CD4-positive, alpha-beta T cell treated with Interleukin-1 beta for 1 hour (primary cell): ENCODE measurements at regions not wholly inside any gene's neighbourhood (a gene's known extent, or its start where the extent isn't known, plus 50 kb on each side); places are given as distances from the start of the nearest gene placed in this dataset.

Experiments
- DNase-seq, 2 donors: peaks; one replicate each; pipeline ENCODE4 v3.0.0-alpha.2; 2020 to 2022

DNA sequence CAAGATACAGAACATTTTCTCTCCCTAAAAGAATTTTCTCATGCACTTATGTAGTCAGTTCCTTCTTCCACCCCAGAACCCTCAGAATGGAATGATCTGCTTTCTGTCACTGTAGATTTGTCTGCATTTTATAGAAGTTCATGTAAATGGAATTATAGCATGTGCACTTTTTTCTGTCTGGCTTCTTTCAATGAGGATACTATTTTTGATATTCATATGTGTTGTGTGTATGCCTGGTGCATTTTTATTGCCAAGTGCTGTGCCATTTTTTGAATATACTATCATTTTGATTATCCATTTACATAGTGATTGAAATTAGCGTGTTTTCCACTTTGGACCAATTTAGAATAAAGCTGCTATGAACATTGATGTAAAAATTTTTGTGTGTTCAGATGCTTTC lies 156.6 kb upstream of the ALCAM start:
- DNase-seq, result no peak

DNA sequence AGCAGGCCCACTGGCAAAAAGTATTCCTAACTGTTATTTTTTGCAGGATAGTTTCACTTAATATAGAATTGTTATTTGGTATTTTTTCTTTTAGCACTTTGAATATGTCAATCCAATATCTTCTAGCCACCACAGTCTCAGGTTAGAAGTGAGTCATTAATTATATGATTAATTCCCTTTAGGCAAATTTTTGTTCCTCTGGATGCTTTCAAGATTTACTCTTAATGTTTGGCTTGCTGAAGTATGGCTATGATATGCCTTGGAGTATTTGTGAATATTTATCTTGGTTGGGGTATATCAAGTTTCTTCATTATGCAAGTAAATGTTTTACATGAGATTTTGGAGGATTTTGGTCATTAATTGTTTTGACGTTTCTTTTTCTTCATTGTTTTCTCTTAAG lies 152.1 kb upstream of the ALCAM start:
- DNase-seq, result no peak

DNA sequence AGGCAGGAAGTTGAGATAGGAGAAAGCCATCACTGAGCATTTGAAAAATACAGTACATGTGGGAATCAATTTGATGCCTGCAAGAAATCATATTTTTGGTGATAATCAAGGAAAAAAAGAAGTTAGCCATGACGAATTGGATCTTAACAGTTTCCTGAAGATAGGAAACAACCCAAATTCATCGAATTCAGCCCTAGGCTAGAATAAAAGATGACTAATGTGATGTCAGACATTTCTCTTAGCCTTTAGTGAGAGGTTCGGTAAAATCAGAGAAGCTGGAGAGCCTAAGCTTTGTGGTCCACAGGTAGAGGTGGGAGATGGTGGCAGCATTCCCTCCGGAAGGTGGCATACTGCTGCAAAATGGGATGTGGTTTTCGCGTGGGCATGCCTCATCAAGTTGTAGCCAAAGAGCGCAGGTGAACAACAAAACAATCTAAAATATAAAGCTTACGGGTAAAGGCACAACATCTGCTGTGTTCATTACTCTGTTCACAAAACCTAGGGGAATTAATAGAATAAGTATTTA lies 144.1 kb upstream of the ALCAM start:
- no peak for DNase-seq

DNA sequence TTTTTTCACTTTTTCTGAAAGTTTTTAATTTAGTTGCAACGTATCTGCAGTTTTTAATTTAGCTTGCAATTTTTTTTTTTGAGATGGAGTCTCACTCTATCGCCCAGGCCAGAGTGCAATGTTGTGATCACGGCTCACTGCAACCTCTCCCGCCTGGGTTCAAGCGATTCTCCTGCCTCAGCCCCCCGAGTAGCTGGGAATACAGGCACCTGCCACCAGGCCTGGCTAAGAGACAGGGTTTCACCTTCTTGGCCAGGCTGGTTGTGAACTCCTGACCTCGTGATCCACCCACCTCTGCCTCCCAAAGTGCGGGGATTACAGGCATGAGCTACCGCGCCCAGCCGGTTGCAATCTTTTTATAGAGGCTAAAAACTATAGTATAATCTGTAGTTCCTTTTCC lies 142.9 kb upstream of the ALCAM start:
- no peak for DNase-seq

DNA sequence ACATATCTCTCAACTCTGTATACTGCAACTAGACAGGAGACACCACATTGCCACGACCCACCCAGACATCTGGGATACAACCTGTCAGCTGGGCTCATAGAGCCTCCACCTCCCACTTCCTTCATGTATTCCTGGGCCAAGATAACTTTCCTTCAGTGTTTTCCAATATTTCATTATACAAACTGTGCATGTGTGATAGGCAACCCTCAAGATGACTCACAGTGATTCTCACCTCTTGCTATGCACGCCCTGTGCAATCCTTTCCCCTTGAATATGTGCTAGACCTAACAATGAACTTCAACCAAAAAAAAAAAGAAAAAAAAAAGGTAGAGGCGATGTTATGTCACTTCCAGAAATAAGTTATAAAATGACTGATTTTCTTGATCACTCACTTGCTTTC lies 138.0 kb upstream of the ALCAM start:
- no peak for DNase-seq

DNA sequence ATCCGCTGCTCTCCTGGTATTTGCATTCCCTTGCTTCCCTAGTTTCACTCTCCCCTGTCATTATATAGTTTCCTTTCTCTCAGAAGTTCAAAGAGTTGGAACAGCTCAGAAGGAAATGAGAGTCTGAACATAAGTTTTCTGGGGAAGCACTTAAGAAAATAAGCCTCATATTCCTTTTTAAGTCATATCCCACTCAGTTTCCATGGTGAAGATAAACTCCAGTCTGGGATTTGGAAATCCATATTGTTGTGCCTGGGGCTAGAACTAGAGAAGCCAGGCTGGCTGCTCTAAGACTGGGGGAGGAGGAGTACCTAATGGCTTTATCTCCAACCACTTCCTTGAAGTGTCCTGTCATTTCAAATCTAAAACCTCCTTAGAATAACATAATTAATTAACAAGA lies 134.2 kb upstream of the ALCAM start:
- DNase-seq, result no peak

DNA sequence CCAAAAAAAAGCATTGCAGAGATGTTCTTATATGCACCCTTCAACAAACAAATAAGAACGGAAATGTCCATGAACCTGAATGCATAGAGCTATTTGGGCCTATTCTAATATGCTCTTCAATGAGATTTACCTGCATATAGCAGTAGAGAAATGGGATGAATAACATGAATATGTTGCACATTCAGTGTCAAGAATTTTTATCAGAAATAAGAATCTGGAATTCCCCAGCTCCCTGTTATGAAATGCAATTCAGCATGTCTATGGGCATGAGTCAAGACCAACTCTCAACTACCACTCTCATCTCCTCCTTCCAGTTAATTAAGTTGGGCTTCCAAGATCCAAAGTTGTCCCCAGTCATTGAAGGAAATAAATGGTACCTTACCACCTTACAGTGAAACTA lies 133.7 kb upstream of the ALCAM start:
- no peak for DNase-seq

DNA sequence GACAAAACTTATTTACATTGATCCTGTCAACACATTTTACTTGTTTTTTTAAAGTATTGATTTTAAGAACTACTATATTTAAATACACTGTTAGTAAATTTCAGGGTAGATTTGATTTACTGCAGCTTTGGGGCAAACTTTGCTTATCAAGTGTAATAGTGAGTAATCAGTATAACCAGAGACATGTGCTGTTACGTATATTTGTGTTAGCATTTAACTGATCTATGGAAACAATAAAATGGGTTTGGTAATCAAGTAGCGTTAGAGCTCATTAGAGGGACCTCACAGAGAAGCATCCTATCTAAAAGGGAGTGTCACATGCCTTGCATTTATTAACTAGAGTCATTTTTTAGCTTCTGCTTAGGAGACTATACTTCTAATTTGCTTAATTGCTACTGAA lies 131.5 kb upstream of the ALCAM start:
- DNase-seq, result no peak

DNA sequence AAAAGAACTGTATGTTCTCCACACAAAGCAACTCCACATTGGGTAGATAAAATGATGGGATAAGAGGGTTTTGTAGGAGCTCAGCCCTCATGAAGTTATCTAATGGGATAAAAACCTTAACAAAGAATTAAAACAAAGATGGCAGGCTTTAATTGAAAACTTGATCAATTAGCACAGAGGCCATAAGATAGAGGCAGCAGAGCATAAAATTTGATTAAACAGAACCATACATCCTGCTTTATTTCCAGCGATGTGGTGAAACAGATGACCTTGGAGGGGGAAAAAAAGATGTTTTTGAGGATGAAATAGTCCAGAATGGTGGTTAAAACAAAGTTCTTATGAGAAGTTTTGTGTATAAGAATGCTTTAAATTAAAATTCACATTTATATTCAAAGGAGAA lies 130.9 kb upstream of the ALCAM start:
- DNase-seq, result no peak

DNA sequence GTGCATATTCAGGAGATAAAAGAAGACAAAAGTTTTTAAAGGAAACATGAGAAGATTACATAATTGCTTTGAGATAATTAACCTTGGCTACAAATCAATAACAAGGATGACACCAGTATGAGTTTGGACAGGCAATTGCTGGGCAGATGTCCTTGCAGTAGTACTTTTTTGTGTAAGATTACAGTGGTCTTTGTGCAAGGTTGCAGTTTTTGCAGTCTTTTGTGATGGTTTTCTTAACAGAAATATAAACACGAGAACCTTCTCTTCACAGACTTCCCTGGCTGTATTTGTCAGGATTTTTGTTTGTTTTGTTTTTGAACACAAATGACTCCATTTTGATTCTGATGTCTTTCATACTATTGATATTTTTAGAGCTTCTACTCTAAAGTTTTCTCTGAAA lies 128.3 kb upstream of the ALCAM start:
- no peak for DNase-seq

DNA sequence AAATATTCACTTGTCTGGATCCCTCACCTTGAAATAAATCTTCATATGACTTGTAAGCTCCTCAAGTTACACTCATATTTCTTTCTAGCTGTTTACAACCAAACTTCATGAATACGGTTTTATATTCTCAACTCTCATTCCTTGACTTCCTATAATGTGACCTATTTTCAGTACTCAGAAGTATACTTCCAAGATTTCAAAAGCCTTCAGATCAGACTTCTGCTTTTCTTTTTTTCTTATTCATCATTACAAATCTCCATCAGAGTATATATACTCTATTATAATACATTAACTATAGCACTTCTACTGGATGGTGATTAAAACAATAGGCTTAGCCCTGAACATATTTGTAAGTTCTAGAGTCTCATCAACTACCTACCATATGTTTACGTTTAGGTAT lies 123.6 kb upstream of the ALCAM start:
- no peak for DNase-seq

DNA sequence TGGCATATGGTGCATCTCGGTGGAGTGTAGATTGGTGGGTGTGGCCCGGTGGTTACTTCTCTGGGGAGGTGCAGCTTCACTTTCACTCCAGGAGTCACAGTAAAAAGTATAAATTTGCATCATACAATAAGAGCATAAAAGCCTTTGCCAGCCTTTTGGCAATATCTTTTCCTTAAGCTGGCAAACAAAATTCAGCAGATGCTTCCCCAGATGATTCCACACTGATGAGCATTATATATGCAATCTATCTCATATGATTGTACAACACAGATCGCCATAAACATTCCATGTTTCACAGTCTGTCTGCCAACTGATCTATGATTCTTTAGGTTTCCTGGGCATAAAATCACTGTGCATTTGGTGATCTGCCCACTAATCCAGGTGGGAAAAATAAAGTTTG lies 120.2 kb upstream of the ALCAM start:
- DNase-seq, result no peak

DNA sequence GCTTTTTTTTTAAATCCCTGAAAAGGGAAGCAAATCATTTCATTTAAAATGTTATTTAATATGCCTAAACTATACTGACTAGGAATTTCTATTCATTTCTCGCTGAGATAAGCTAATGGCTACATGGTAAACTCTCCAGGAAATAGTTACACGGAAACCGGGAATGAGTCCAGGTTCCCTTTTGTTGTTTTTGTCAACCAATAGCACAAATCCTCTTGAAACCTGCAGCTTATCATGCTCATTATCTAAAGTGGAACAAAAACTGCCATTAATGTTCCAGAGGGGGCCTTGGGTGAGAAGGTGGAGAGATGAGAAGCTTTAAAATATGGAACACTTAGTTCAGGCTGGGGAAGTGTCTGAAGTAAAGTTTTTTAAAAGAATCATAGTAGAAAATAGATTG lies 113.5 kb upstream of the ALCAM start:
- no peak for DNase-seq

DNA sequence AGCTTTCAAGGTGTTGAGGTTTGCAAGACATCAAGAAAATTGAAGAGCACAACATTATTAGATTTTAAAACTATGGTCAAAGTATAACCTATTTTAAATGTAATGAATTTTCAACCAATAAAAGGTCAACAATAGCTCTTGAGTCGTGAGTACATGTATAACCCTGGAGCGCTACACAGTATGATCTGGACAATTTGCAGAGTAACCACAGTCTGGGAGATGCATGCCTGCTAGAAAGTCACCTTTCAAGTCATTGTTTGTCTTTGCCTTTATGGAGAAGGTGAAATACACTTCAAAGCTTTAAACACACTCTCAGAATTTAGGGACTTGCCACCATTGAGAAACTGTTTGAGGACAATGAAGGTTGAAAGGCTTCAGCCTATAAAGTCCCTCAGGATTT lies 112.6 kb upstream of the ALCAM start:
- no peak for DNase-seq

DNA sequence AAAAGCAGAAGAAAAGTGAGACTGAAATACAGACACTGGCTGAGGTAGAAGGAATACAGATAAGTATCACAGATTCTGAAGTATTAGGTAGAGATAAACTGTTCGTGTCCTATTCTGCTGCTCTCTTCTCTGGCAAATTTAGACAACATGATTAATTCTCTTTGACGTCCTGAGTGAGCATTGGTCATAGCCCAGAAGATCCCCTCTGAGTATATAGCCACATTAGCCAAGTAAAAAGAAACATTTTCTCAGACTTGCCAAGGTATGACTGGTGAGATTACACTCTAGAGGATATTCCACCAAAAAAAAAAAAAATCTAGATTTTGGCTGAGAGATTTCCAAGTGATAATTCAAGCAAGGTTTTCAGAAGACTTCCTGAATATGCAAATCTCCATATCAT lies 111.4 kb upstream of the ALCAM start:
- DNase-seq, result no peak

DNA sequence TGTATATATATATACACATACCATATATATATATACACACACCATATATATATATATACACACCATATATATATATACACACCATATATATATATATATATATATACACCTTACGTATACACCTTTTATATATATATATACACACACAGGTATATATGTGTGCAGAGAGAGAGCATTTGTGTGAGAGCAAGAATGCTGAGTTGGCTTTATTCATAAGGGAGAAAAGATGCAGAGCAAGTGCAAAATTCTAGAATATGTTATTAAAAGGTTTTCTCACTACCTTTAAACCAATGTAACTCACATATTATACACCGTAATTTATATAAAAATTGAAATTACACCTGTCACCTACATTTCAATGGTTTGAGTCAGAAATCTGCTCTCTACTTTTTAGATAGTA lies 107.2 kb upstream of the ALCAM start:
- DNase-seq, result no peak

DNA sequence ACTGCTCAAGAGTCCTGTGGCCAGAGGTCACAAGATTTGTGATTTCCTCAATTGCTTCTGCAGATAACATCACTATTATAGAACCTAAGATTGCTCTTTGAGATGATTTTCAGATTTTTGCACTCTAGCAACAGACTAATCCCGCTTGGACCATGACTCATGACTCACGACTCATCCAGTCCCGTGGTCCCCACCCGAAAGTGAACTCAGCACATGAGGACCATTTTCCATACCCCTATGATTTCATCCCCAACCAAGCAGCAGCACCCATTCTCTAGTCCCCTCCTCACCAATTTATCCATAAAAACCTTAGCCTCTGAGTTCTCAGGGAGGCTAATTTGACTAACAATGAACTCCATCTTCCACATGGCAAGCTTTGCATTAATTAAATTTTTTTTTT lies 106.3 kb upstream of the ALCAM start:
- no peak for DNase-seq

DNA sequence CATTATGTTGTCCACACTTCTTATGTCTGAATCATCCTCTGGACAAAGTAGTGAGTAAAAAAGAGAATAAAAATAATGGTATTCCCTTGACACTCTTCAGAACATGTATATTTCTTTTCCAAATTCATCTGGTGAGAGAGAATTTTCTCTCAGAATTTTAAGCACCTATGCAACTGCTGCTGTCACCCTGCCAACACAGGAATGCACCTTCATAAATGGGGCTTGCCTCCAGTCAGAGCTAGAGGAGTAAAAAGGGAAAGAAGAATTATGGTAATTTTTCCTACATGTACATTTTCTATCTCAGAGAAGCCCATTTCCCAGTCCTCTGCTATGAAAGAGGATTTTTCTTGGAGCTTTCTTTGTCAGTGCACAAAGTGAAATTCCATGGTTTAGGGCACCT lies 92.2 kb upstream of the ALCAM start:
- DNase-seq, result no peak

DNA sequence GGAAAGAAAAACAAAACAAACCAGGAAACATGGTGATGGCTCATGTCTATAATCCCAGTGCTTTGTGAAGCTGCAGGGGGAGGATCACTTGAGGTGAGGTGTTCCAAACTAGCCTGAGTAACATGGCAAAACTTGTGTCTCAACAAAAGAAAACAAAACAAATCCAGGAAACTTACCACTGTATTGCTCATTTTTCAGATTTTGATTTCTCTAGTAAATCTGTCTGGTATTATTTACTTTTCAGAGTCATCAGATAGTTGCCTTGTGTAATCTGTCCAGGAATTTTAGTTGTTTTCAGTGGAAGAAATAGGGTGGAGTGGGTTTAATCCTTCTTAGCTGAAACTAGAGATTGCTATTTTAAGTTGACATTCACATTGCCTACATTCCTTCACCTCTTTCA lies 91.8 kb upstream of the ALCAM start:
- no peak for DNase-seq

DNA sequence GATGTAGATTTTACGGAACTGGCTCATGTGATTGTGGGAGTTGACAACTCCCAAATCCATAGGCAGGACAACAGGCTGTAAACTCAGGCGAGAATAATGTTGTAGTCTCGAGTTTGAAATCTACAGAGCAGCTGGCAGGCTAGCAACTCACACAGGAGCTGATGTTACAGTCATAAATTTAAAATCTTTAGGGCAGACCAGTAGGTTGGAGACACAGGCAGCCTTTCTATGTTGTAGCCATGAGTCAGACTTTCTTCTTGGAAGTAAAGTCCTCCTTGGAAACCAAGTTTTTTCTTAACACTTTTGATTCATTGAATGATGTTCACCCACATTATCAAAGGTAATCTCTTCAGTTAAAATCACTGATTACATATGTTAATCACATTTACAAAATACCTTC lies 89.1 kb upstream of the ALCAM start:
- no peak for DNase-seq

DNA sequence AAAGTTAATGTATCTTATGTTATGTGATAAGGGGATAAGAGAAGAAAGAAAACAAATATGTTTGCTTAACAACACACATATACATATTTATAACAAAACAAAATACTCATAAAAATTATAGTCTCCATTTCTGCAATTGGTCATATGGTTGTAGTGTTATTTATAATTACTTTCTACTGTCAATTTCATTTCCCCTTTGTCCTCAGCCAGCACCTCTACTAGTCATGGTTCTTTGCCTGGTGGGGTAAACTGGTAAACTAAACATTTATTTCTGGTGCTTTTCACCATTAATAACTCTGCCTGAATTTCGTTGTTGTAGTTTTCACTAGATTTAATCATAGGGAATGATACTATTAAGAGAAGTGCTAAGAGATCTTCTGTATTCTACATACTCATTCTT lies 88.0 kb upstream of the ALCAM start:
- DNase-seq, result no peak

DNA sequence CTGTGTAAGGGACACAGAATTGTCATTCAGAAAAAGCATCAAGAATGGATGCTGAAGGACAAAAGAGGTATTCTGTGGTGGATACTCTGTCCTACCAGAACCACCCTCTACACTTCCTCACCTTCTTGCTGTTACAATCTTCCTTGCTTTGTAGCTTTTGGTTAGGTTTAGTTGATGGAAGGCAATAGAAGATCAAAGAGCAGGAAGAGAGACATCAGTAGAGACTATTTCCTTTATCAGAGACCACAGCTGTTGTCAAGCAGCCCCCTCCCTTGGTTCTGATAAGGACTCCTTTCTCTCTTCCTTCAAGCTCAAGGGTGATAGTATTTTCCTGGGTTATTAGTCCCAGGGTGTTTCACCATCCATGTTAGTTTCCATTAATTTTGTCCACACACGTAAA lies 84.7 kb upstream of the ALCAM start:
- DNase-seq, result no peak

DNA sequence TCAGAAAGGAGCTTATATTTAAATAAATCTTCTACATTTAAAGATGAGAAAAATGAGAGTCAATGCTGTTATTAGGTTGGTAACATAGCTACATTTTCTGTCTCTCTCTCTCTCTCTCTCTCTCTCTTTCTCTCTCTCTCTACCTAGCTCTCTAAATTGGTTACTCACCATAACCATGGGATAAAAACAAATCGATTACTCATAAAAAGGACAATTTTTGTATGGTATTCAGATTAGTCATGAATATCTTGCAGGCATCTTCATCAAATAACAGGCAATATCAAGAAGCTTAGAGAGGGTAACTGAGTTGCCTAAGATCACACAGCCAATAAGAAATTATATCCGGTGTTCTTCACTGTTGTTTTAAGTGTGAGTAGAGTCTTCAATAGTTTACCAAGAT lies 81.8 kb upstream of the ALCAM start:
- no peak for DNase-seq

DNA sequence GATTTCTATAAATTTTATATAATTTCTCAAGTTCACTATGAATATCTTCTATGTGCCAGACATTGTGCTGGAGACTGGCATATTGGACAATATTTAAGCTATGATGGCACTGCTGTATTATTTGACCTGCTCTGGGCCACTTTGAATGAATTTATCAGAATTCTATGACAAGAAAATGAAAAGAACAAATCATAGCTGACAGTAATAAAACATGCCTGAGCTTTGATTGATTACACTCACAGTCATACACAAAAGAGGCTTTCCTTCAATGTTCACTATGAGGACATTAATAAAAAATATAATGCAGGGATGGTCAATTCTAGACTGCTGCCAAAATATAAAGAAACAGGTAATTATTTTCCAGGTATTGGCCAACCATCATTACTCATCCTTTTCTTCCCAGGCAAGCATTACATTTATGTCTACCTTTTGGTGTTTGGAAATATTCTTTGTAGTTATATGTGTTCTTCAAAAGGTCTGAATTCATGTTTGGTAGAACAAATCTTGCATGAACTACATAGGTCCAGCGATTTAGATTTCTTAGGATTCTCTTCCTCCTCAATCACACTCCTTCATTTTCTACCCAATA lies 81.0 kb upstream of the ALCAM start:
- no peak for DNase-seq

DNA sequence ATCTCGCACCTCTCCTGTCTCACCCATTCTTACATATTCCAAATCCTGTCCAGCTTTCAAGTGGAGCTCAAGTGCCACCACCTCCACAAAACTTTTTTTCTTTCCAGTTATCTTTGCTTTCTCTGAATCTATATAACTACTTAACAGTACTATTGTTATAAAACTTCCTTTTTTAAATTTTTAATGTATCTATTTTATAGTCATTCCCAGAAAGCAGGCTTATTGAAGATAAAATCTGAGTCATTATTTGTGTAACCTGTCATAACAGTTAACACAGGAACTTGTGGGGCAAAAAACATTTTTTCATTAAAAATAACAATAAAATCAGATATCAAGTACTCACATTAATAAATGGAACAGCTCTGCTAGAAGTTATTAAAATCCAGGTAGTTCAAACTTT lies 73.3 kb upstream of the ALCAM start:
- no peak for DNase-seq
